DOHH2 (cell line): ENCODE measurements at regions not wholly inside any gene's neighbourhood (a gene's known extent, or its start where the extent isn't known, plus 50 kb on each side); places are given as distances from the start of the nearest gene placed in this dataset.

Source experiments
- H3F3A ChIP-seq: fragments of 200-600 bp; sonication (generic), shearing (Covaris generic); 2 replicates; pipeline ENCODE4 v1.6.0; 2016; ENCODE audit warnings: antibody characterized with exemption, mild to moderate bottlenecking; ENCODE audit not compliant: control insufficient read depth, insufficient read depth
- H3K27ac ChIP-seq: fragments of 200-600 bp; sonication (generic); 2 replicates; pipeline ENCODE4 v1.5.1; 2014; ENCODE audit warnings: low read depth, mild to moderate bottlenecking, low read length, moderate library complexity
- H3K27me3 ChIP-seq: fragments of 200-600 bp; sonication (generic); 2 replicates; pipeline ENCODE4 v1.6.1; 2014; ENCODE audit warnings: mild to moderate bottlenecking, low read length, mixed read lengths; ENCODE audit not compliant: control insufficient read depth
- H3K36me3 ChIP-seq: fragments of 200-600 bp; sonication (generic); 2 replicates; pipeline ENCODE4 v1.6.1; 2014; ENCODE audit warnings: mild to moderate bottlenecking, low read length, moderate library complexity, mixed read lengths; ENCODE audit not compliant: control insufficient read depth
- H3K4me1 ChIP-seq: fragments of 200-600 bp; sonication (generic); 2 replicates; pipeline ENCODE4 v1.6.1; 2014; ENCODE audit warnings: mild to moderate bottlenecking, low read length, mixed read lengths; ENCODE audit not compliant: control insufficient read depth
- H3K4me2 ChIP-seq: fragments of 200-600 bp; sonication (generic); 2 replicates; pipeline ENCODE4 v1.6.0; 2014; ENCODE audit warnings: mild to moderate bottlenecking, low read length, moderate library complexity
- H3K4me3 ChIP-seq: fragments of 200-600 bp; sonication (generic); 2 replicates; pipeline ENCODE4 v1.5.1; 2014; ENCODE audit warnings: mild to moderate bottlenecking, low read length, mixed read lengths
- H3K79me2 ChIP-seq: fragments of 200-600 bp; sonication (generic); 2 replicates; pipeline ENCODE4 v1.6.1; 2014; ENCODE audit warnings: mild to moderate bottlenecking, low read length, mixed read lengths; ENCODE audit not compliant: control insufficient read depth
- H3K9me2 ChIP-seq: fragments of 200-600 bp; sonication (generic); replicated peaks from 2 replicates; pipeline ENCODE4 v1.6.1; 2014; ENCODE audit warnings: mild to moderate bottlenecking, low read length, mixed read lengths; ENCODE audit not compliant: control insufficient read depth
- H3K9me3 ChIP-seq: fragments of 200-600 bp; sonication (generic); 2 replicates; pipeline ENCODE4 v1.6.1; 2014; ENCODE audit warnings: antibody characterized with exemption, low read length, mixed read lengths; ENCODE audit not compliant: control insufficient read depth, insufficient read depth
- H4K20me1 ChIP-seq: fragments of 200-600 bp; sonication (generic); 2 replicates; pipeline ENCODE4 v1.6.0; 2014; ENCODE audit warnings: low read depth, mild to moderate bottlenecking, antibody characterized with exemption, low read length, moderate library complexity; ENCODE audit not compliant: control insufficient read depth, insufficient read depth
- EZH2phosphoT487 ChIP-seq: fragments of 200-600 bp; sonication (generic); IDR thresholded peaks from 2 replicates; pipeline ENCODE4 v1.6.1; 2017; ENCODE audit warnings: borderline replicate concordance, mild to moderate bottlenecking, antibody characterized with exemption, low read length, moderate library complexity, mixed read lengths
- TF ChIP-seq, protein P1 (sequence below): fragments of 200-600 bp; sonication (generic); IDR thresholded peaks from one replicate; pipeline ENCODE4 v1.5.1; 2014; ENCODE audit warnings: antibody characterized with exemption, mild to moderate bottlenecking, low read depth, low read length; ENCODE audit not compliant: poor library complexity, severe bottlenecking

- Histone ChIP-seq H3F3A (no peaks in the 10 kb centered on the region), H3K79me2 (no peaks in the 10 kb centered on the region), H3K4me1 (no peaks in the 10 kb centered on the region), H3K4me2 (no peak overlapping the region), H4K20me1 (no peaks in the 10 kb centered on the region), H3K27me3 (no peaks in the 10 kb centered on the region), H3K36me3 (no peaks in the 10 kb centered on the region), H3K9me2 (no peaks in the 10 kb centered on the region), H3K27ac (no peak overlapping the region), H3K4me3 (no peak overlapping the region), H3K9me3 (peaks cover 3% of the 10 kb centered on the region; the same call in 1 of the 2 replicates)
- TF ChIP-seq EZH2phosphoT487: no peak
- TF ChIP-seq, protein P1, sequence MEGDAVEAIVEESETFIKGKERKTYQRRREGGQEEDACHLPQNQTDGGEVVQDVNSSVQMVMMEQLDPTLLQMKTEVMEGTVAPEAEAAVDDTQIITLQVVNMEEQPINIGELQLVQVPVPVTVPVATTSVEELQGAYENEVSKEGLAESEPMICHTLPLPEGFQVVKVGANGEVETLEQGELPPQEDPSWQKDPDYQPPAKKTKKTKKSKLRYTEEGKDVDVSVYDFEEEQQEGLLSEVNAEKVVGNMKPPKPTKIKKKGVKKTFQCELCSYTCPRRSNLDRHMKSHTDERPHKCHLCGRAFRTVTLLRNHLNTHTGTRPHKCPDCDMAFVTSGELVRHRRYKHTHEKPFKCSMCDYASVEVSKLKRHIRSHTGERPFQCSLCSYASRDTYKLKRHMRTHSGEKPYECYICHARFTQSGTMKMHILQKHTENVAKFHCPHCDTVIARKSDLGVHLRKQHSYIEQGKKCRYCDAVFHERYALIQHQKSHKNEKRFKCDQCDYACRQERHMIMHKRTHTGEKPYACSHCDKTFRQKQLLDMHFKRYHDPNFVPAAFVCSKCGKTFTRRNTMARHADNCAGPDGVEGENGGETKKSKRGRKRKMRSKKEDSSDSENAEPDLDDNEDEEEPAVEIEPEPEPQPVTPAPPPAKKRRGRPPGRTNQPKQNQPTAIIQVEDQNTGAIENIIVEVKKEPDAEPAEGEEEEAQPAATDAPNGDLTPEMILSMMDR: no peak
Measured at GRCh38 chr4:11698033-11698432, 269.3 kb upstream of the HS3ST1 start.

DNA sequence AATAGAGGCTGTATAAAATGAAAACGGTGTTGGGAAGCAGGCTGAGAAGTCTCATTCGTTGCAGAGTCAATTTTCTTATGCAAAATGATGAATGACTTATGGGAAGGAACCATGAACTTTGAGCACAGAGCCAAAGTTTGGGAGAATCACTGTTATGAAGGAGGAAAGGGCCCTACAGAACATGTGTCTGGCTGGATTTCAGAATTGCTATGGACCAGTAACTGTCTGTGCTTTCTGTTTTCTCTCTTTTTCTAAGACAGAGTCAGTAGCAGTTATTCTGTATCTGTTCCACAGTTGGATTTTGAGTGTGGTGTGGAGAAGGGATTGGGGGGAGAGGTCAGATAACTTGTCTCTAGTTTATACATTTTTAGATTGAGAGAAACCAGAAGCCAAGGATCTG is 265.0 kb upstream of the HS3ST1 start:
- H3K79me2 ChIP-seq: no peaks in the 10 kb centered on the region
- H3K9me3 ChIP-seq: peaks cover 3% of the 10 kb centered on the region; the same call in 1 of the 2 replicates
- no peaks in the 10 kb centered on the region for H3K36me3 ChIP-seq
- H4K20me1 ChIP-seq: no peaks in the 10 kb centered on the region
- H3K4me3 ChIP-seq: no peak overlapping the region
- H3K27ac ChIP-seq: no peak overlapping the region
- no peaks in the 10 kb centered on the region for H3F3A ChIP-seq
- no peaks in the 10 kb centered on the region; the same call in 1 of the 2 replicates for H3K9me2 ChIP-seq
- no peaks in the 10 kb centered on the region for H3K4me1 ChIP-seq
- no peak overlapping the region for H3K4me2 ChIP-seq
- TF ChIP-seq EZH2phosphoT487: no peak
- TF ChIP-seq, protein P1: no peak
- no peaks in the 10 kb centered on the region for H3K27me3 ChIP-seq

DNA sequence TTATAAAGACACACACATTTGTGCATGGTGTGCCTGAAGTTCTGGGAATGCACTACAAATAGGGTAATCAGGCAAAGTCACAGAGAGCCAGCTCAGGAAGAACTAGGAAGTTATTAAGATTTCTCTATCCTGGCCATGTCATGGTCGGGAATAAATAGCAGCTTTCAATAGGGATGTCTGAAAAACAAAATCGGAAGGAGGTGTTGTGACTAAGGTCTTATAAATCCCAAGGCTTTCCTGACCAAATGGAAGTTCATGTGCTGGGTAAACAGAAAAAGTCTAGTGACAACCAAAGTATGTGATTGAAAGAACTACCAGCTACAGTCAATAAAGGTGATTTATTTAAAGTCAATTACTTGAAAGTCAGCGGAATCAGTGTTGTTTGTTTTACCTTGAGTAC is 262.5 kb upstream of the HS3ST1 start:
- H3K4me1 ChIP-seq: no peaks in the 10 kb centered on the region
- H3F3A ChIP-seq: no peaks in the 10 kb centered on the region
- H3K27ac ChIP-seq: no peak overlapping the region
- H3K4me2 ChIP-seq: no peak overlapping the region
- H4K20me1 ChIP-seq: no peaks in the 10 kb centered on the region
- no peaks in the 10 kb centered on the region for H3K27me3 ChIP-seq
- no peak overlapping the region for H3K4me3 ChIP-seq
- peaks cover 3% of the 10 kb centered on the region; the same call in 1 of the 2 replicates for H3K9me3 ChIP-seq
- no peaks in the 10 kb centered on the region; the same call in 1 of the 2 replicates for H3K9me2 ChIP-seq
- TF ChIP-seq, protein P1: no peak
- no peak for TF ChIP-seq EZH2phosphoT487
- no peaks in the 10 kb centered on the region for H3K36me3 ChIP-seq
- H3K79me2 ChIP-seq: no peaks in the 10 kb centered on the region
